ENCODE measurements at regions not wholly inside any gene's neighbourhood (a gene's known extent, or its start where the extent isn't known, plus 50 kb on each side); places are given as distances from the start of the nearest gene placed in this dataset.
"Not testable (repeated sequence)": the region's sequence is repeated elsewhere in the genome, so short reads cannot be mapped to it uniquely, and the experiment has no call there.

- no peak for DNase-seq
These were observed 730.1 kb upstream of the NR2F2 start for GRCh38 chr15:95600367-95600766.

DNA sequence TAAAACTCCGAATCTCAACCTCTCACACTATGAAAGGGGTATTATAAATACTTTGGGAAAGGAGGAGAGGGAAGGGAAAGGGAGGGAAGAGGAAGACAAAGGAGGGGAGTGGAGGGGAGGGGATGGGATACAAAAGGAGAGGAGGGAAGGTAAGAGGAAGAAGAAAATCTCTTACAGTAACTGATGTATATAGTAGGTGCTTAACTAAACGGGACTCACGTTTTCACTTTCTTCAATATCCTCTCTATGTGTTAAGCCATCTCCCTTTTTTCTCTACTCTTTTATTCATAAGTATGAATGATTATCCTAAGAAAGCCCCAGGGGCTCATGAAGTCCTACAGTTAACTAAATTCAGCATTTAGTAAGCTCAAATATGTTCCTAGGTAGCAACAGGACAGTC, 729.6 kb upstream of the NR2F2 start:
- no peak for DNase-seq

DNA sequence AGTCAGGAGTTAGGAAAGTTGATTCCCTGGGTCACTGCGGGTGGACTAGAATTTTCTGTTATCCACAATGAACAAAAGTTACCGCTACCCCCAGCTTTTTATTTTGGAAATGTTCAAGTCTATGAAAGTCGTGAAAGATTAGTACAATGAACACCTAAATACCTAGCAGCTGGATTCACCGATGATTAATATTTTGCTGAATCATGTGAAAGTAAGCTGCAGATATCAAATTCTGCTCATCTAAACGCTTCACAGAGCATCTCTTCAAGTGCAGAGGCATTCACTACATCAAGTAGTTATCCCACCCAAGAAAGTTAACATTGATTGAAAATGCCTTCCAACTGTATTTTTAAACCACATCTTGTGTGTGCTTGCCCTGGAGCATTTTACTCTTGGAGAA, 729.0 kb upstream of the NR2F2 start:
- no peak for DNase-seq

DNA sequence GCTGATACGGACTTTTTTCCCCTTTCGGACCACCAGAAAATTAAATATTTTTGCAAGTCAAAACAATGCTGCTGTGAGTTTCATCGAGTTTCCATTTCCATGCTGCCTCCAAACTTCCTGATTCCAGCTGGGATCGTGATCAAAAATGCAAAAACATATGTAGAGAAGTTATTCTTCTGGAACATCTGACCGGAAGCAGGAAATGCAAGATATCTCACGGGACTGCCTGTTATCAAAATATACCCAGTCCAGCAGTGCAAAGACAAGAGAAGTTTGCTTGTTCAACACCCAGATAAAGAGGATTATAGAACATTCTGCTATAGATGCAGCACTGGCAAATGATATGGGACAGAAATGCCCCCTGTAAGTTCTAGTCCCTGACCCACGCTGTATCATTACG, 726.7 kb upstream of the NR2F2 start:
- no peak for DNase-seq

GRCh38 chr15:95604634-95605036, 725.9 kb upstream of the NR2F2 start:
- DNase-seq: no peak

DNA sequence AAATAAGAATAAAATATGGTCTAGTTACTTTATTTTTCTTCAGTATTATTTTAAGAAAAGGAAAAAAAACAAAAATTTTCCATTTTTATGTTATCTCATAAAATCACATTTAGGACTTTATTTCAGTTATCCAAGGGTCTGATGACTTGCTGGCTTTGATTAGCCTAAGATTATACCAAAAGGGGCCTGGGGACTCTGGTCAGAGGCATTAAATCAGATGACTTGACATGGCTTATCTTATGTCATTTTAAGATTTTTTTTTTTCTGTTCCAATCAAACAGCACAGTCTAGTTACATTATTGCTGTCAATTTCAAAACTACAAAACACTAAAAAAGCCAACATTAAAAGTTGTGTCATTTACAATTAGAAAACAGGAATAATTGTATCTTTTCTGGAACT, 725.4 kb upstream of the NR2F2 start:
- DNase-seq: no peak

DNA sequence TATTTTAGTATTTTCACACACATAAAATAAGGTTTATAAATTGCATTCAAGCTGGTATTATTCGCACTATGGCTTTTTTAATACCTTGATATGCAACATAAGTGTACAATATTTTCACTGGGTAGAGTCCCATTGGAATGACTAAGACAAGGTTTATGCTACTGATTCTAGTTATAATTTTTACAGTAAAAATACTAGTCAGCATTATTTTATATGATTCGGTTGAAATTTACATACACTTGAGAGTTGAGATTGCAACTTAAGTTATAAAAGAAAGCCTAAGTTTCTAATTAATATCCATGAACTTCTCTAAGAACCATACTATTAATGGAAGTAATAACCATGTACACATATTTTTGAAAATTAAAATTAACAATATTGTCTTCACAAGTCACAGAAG, 723.9 kb upstream of the NR2F2 start:
- DNase-seq: no peak

DNA sequence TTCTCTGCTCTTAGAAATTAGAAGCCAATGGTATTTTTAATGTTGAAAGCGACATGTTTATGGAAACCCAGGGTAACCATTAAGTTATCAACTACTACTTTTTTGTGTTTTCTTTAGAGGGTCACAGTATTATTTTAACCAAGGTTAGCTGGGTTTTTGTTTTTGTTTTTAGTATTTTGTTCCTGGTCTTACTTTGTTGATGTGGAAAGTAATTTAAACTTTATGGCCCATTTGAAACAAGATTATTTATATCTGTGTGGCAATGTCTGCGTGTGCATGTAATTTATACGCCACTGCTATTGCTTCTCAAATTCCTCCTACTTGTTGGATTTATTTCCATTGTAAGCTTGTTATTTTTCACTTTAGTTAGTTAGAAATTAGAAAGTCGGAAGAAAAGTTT, 722.1 kb upstream of the NR2F2 start:
- DNase-seq: no peak

GRCh38 chr15:95609096-95609495, 721.4 kb upstream of the NR2F2 start:
- DNase-seq: no peak

DNA sequence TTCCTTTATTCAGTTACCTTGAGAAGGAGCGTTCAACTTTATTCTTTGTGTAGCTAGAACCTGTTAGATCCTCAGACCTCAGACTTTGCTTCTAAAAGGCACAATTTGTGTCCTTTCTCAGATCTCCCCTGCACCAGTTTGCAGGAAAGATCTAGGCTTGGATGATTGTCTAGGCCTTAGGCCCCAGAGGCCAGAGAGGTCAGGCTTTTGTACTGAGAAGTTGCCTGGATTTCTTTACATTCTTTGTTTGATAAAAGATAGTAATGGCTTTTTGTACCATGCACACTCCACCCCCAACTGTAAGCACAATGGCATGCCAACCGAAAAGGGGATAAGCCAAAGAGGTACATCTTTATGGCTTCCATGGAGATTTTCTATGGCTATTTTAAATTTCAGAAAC, 719.6 kb upstream of the NR2F2 start:
- no peak for DNase-seq

DNA sequence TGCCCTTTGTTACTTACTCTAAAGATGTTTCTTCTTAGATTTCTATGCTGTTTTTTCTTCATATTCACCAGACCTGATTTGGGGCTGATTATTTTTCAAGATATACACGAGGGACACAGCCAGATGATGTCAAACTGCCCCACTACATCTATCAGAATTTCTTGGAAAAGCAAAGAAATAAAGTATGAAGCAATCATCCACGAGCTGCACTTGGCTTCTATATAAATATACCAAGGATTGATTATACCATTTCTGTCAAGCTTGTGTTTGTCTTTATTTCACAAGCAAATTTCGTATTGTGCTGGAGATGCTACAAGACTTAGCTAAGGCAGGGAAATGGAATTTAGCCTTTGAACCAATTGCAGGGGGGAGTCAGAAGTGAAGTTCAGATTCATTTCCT, 715.1 kb upstream of the NR2F2 start:
- DNase-seq: no peak

DNA sequence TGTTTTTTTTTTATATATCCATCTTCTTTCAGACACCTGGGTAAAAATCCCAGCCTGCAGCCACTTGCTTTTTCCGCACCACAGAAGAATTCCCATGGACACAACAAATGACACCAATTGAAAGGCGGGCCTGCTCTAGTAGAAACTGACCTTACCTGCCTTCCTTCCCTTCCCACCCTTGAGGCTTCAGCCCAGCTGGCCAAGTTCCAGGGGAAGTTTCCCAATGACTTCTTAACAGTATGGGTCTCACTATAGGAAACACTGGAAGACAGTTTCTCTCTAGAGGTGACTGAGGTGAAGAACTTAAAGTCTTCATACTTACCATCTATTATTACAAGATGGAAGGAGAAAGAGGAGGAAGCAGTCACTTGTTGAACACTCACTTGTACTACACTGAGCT, 714.2 kb upstream of the NR2F2 start:
- DNase-seq: no peak

DNA sequence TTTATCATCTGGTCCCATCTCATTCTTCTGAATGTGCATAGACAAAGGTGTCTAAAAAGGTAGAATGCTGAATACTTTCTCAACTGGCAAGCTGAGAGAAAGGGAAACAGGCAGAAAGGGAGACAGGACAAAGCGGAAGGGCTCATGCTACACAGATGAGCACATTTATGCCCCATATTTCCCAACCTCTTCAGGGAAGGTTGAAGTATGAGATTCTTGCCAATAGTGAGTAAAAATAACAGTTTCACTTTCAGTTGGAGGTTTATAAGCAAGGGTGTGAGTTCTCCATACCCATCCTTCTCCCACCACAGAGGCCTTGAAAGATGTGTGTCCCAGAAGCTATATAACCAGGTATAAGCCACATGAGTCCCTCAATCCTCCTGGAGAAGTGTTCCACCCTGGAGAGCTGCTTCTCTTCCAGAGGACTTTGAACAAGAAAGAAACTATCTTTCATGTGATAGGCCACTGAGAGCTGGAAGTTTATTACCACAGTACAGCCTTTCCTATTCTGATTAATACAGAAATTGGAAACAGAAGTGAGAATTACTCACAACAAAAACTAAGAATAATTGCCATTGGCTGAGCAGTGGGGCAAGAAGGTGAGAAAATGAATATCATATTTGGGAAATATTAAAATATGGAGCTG, 709.4 kb upstream of the NR2F2 start:
- no peak for DNase-seq

GRCh38 chr15:95622843-95623242, 707.7 kb upstream of the NR2F2 start:
- no peak for DNase-seq

DNA sequence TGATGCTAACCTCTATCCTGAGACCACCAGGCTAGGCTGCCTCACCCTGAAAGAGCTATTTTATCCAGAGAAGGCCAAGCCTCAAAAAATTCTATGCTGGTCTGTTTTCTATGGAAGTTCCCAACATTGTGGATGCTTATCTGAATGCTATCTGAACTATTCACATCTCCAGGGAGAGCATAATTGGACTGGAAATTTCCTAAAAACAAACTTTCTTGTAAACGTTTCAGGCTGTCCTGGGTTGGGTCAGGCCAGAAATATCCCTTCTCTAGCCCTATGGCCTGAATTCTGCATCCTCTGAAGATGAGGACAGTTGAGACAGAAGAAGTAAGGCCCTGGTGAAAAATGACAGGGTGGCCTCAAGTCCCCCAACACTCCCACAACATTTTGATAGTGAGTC, 706.4 kb upstream of the NR2F2 start:
- DNase-seq: no peak

DNA sequence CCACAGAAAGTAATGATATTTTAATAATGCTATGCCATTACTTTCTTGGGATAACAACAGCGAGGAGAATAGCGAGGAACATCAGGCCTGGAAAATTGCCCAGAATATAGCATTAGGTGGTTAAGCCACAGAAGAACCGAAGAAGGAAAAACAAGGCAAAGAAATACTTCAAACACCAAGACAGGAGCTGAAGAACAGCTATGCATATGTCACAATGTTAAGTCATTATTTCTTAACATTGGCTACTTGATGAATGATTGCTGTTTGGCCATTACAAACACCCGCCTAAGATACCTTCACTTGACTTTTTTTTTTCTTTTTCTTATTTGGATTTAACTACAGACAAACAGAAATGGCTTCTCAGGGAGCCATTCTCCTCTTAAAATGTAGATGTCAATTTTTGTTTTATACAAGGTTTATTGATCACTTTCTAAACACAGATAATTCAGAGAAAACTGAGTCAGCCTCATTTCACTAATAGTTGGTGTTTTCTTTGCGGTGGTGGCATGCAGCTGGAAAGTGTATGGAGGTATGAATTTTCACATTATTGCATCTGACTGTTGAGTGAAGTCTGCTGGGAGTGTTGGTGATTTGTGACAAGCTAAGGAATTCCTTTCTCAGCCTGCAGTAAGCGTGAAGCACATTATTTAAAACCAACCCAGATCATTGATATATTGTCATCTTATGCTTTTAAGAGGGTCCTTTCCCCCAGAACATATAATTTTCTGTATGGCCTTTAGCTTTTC, 705.7 kb upstream of the NR2F2 start:
- DNase-seq: no peak

- no peak for DNase-seq
These were observed 703.8 kb upstream of the NR2F2 start for GRCh38 chr15:95626501-95627361.

DNA sequence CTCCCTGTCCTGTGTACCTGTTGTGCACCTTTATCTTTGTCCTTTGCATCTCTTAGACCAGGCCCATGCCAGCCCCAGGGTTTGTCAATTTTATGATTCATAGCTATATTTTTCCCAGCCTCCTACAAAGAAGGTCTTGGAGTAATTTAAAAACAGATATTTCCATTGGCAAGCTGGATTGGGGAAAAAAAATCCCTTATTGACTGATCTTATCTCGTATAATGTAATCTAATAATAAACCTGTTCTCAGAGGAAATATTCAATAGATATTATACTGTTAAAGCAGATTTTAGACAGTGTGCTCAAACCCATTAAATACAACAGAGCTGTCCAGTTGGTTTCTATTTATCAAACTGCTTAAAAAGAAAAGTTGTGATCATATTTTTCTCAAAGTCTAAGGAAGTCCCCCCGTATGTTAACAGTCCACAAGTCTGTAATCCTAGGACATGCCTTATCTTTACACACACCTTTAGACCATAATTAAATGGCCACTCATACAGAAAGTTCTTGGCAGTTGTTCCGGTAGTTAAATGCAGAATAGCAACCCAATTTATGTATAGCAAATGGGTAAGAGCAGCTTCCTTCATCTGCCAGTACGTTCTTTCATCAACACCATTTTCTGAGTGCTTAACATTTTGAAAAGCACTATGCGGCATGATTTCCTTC, 700.9 kb upstream of the NR2F2 start:
- no peak for DNase-seq

DNA sequence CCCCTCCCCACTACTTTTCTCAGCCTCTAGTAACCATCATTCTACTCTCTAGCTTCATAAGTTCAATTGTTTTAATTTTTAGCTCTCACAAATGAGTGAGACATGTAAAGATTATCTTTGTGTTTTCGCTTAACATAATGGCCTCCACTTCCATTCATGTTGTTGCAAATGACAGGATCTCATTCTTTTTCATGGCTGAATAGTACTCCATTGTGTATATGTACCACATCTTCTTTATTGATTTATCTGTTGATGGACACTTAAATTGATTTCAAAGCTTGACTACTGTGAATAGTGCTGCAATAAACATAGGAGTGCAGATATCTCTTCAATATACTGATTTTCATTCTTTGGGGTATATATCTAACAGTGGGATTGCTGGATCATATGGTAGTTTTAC, 699.8 kb upstream of the NR2F2 start:
- DNase-seq: no peak

GRCh38 chr15:95635666-95636065, 694.8 kb upstream of the NR2F2 start:
- DNase-seq: no peak

DNA sequence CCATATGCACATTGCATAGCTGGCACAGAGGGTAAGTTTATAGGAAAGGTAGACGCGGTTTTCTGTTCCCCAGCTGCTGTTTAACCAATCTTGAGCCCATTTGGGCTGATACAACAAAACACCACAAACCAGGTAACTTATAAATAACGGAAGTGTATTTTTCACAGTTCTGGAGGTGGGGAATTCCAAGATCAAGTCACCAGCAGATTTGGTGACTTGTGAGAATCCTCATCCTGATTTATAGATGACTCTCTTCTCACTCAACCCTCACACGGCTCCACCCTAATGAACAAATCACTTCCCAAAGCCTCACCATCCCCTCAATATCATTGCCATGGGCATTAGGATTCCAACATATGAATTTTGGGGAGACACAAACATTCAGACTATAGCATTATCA, 694.4 kb upstream of the NR2F2 start:
- no peak for DNase-seq

GRCh38 chr15:95637234-95637633, 693.3 kb upstream of the NR2F2 start:
- DNase-seq: not testable (repeated sequence)

- no peak for DNase-seq
These were observed 691.3 kb upstream of the NR2F2 start for GRCh38 chr15:95639208-95639607.

Measured in stimulated activated naive CD4-positive, alpha-beta T cell treated with Interleukin-2 at 50 U/mL for 16 hours (primary cell).